MM.1S (cell line): ENCODE measurements at regions not wholly inside any gene's neighbourhood (a gene's known extent, or its start where the extent isn't known, plus 50 kb on each side); places are given as distances from the start of the nearest gene placed in this dataset.

Experiments used
- DNase-seq: peaks from one replicate; pipeline ENCODE4 v3.0.0-alpha.2; 2015
- H2AFZ ChIP-seq: fragments of 300-600 bp; sonication (generic); 2 replicates; pipeline ENCODE4 v1.6.0; 2016; ENCODE audit warnings: antibody characterized with exemption, low read length
- H3F3A ChIP-seq: fragments of 300-600 bp; sonication (generic); 2 replicates; pipeline ENCODE4 v1.6.1; 2016; ENCODE audit warnings: mild to moderate bottlenecking, antibody characterized with exemption, low read length, moderate library complexity, mixed read lengths; ENCODE audit not compliant: insufficient read depth
- H3K27ac ChIP-seq: fragments of 300-600 bp; sonication (generic); 2 replicates; pipeline ENCODE4 v1.5.1; 2016; ENCODE audit warnings: mild to moderate bottlenecking, low read length
- H3K27me3 ChIP-seq: fragments of 300-600 bp; sonication (generic); replicated peaks from 2 replicates; pipeline ENCODE4 v1.6.0; 2016; ENCODE audit warnings: low read length; ENCODE audit not compliant: insufficient read depth
- H3K36me3 ChIP-seq: fragments of 300-600 bp; sonication (generic); replicated peaks from 2 replicates; pipeline ENCODE4 v1.6.1; 2016; ENCODE audit warnings: mild to moderate bottlenecking, low read length, mixed read lengths; ENCODE audit not compliant: insufficient read depth
- H3K4me1 ChIP-seq: fragments of 300-600 bp; sonication (generic); 2 replicates; pipeline ENCODE4 v1.6.1; 2016; ENCODE audit warnings: low read length, mixed read lengths
- H3K4me2 ChIP-seq: fragments of 300-600 bp; sonication (generic); 2 replicates; pipeline ENCODE4 v1.6.0; 2016; ENCODE audit warnings: low read depth, low read length
- H3K4me3 ChIP-seq: fragments of 300-600 bp; sonication (generic); 2 replicates; pipeline ENCODE4 v1.5.1; 2016; ENCODE audit warnings: low read length, mixed read lengths
- H3K79me2 ChIP-seq: fragments of 300-600 bp; sonication (generic); 2 replicates; pipeline ENCODE4 v1.6.1; 2016; ENCODE audit warnings: mixed run types, low read length, mixed read lengths
- H3K9ac ChIP-seq: fragments of 300-600 bp; sonication (generic); 2 replicates; pipeline ENCODE4 v1.6.1; 2016; ENCODE audit warnings: low read length, mixed read lengths
- H3K9me2 ChIP-seq: fragments of 300-600 bp; sonication (generic); replicated peaks from 2 replicates; pipeline ENCODE4 v1.6.1; 2016; ENCODE audit warnings: mild to moderate bottlenecking, low read length, mixed read lengths; ENCODE audit not compliant: insufficient read depth
- H3K9me3 ChIP-seq: fragments of 300-600 bp; sonication (generic); replicated peaks from 2 replicates; pipeline ENCODE4 v1.6.1; 2016; ENCODE audit warnings: mild to moderate bottlenecking, low read length, mixed read lengths; ENCODE audit not compliant: insufficient read depth
- H4K20me1 ChIP-seq: fragments of 300-600 bp; sonication (generic); 2 replicates; pipeline ENCODE4 v1.6.1; 2016; ENCODE audit warnings: mild to moderate bottlenecking, low read length, moderate library complexity, mixed read lengths; ENCODE audit not compliant: insufficient read depth
- CTCF ChIP-seq: fragments of 300-600 bp; sonication (generic); IDR thresholded peaks from 2 replicates; pipeline ENCODE4 v1.5.1; 2016; ENCODE audit warnings: antibody characterized with exemption, low read length, mixed read lengths
- EZH2 ChIP-seq: fragments of 300-600 bp; sonication (generic); optimal IDR thresholded peaks from 2 replicates; pipeline ENCODE3; 2017; ENCODE audit warnings: low read depth, mild to moderate bottlenecking, antibody characterized with exemption, low read length, mixed read lengths
- EZH2phosphoT487 ChIP-seq: fragments of 300-600 bp; sonication (generic); IDR thresholded peaks from 2 replicates; pipeline ENCODE4 v1.6.1; 2018; ENCODE audit warnings: antibody characterized with exemption, low read length

DNA sequence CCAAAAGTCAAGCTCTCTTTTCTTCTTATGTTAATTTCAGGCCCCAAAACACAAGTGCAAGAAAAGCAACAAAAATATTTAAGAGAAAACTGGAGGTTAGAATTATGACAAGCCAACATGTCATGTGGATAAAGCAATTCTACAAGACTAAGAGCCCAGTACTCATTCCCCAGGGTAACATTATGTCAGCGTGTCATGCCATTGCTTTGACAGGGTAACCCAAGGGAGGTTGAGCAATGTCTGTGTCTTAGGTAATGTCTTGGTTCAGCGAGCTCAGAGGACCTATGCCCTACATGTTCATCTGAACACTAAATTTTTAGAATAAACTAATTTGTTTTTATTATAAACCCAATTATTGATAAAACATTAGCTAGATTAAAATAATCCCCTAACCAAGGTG is 173.2 kb upstream of the ZNF804A start:
- no peaks in the 10 kb centered on the region for H3K79me2 ChIP-seq
- H3K9me2 ChIP-seq, result no peaks in the 10 kb centered on the region
- no peaks in the 10 kb centered on the region for H3F3A ChIP-seq
- H3K9ac ChIP-seq, result no peak overlapping the region
- H3K36me3 ChIP-seq, result no peaks in the 10 kb centered on the region
- H3K9me3 ChIP-seq, result no peaks in the 10 kb centered on the region
- no peak for TF ChIP-seq EZH2
- no peak for TF ChIP-seq CTCF
- no peak for TF ChIP-seq EZH2phosphoT487
- H3K4me2 ChIP-seq, result no peak overlapping the region
- no peak overlapping the region for H2AFZ ChIP-seq
- DNase-seq, result no peak
- no peak overlapping the region for H3K27ac ChIP-seq
- H3K4me1 ChIP-seq, result no peaks in the 10 kb centered on the region
- no peaks in the 10 kb centered on the region for H3K27me3 ChIP-seq
- no peak overlapping the region for H3K4me3 ChIP-seq
- no peaks in the 10 kb centered on the region for H4K20me1 ChIP-seq

DNA sequence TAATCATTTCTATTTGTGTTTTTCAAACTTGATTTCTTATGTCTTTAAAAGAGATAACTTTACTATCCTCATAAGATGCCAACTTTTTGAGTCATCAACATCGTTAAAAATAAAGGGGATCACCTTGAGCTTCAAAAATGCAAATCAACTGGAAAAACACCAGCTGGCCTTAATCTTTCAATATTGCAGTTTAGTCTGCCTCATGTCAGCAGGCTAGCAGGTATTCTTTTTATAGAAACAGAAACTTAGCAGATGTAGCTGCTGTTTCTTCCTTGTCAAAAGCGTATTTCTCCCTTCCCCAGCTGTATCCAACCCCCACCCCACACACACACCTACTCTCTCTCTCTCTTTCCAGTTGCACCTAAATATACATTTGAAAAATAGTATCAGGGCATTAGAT is 154.1 kb upstream of the ZNF804A start:
- Histone ChIP-seq H3K27ac (peak overlapping the region; percentile 93), H3K4me1 (peaks cover 37% of the 10 kb centered on the region), H3K4me2 (peak overlapping the region; percentile 83), H3K9ac (peak overlapping the region; percentile 39; the same call in 1 of the 2 replicates), H3K36me3 (no peaks in the 10 kb centered on the region), H2AFZ (peak overlapping the region; percentile 69), H3K79me2 (no peaks in the 10 kb centered on the region), H3K4me3 (peak overlapping the region; percentile 27; the same call in 1 of the 2 replicates), H4K20me1 (no peaks in the 10 kb centered on the region), H3K9me3 (no peaks in the 10 kb centered on the region), H3K27me3 (no peaks in the 10 kb centered on the region), H3K9me2 (no peaks in the 10 kb centered on the region), H3F3A (peaks cover 22% of the 10 kb centered on the region)
- TF ChIP-seq EZH2phosphoT487 (no peak), EZH2 (no peak), CTCF (no peak)
- DNase-seq, result peak; percentile 94

- DNase-seq, result peak; percentile 55
- H3K9ac ChIP-seq, result peak overlapping the region; percentile 39; the same call in 1 of the 2 replicates
- no peaks in the 10 kb centered on the region for H3K9me3 ChIP-seq
- H3F3A ChIP-seq, result peaks cover 22% of the 10 kb centered on the region
- peak overlapping the region; percentile 93 for H3K27ac ChIP-seq
- H3K27me3 ChIP-seq, result no peaks in the 10 kb centered on the region
- H3K79me2 ChIP-seq, result no peaks in the 10 kb centered on the region
- no peak for TF ChIP-seq EZH2
- no peak for TF ChIP-seq EZH2phosphoT487
- TF ChIP-seq CTCF, result no peak
- H3K9me2 ChIP-seq, result no peaks in the 10 kb centered on the region
- H4K20me1 ChIP-seq, result no peaks in the 10 kb centered on the region
- peaks cover 37% of the 10 kb centered on the region for H3K4me1 ChIP-seq
- H2AFZ ChIP-seq, result peak overlapping the region; percentile 69
- peak overlapping the region; percentile 27; the same call in 1 of the 2 replicates for H3K4me3 ChIP-seq
- H3K4me2 ChIP-seq, result peak overlapping the region; percentile 83
- no peaks in the 10 kb centered on the region for H3K36me3 ChIP-seq
These were observed 153.6 kb upstream of the ZNF804A start for GRCh38 chr2:184444623-184445223.
